ENCODE measurements at regions not wholly inside any gene's neighbourhood (a gene's known extent, or its start where the extent isn't known, plus 50 kb on each side); places are given as distances from the start of the nearest gene placed in this dataset.

DNA sequence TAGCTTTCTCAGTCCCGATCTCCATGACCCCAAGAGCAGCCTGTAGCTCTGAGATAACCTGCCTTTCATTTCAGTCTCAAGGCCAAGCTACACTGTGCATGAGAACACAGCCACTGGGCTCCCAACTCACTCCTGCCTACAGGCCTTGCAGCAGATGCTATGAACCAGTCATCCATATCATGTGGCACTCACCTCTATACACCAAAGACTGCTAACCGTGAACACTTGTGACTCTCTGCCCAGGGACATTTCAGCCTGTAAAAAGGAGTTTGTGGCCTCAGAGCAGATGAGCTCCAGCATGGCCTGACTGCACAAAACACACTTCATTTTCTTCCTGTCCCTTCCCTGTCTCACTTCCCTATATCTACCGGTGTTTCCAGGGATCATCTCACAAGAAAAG is 56.9 kb upstream of the NPY start:
- TF ChIP-seq, protein P1, sequence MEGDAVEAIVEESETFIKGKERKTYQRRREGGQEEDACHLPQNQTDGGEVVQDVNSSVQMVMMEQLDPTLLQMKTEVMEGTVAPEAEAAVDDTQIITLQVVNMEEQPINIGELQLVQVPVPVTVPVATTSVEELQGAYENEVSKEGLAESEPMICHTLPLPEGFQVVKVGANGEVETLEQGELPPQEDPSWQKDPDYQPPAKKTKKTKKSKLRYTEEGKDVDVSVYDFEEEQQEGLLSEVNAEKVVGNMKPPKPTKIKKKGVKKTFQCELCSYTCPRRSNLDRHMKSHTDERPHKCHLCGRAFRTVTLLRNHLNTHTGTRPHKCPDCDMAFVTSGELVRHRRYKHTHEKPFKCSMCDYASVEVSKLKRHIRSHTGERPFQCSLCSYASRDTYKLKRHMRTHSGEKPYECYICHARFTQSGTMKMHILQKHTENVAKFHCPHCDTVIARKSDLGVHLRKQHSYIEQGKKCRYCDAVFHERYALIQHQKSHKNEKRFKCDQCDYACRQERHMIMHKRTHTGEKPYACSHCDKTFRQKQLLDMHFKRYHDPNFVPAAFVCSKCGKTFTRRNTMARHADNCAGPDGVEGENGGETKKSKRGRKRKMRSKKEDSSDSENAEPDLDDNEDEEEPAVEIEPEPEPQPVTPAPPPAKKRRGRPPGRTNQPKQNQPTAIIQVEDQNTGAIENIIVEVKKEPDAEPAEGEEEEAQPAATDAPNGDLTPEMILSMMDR (IDR thresholded peaks at IDR 0.05; ENCODE audit: borderline replicate concordance, control extremely low read depth, extremely low read depth, insufficient read depth, missing control alignments): no peak
- no peak for DNase-seq (ENCODE audit: low spot score)
- in situ Hi-C loops (cut with MboI; ENCODE audit: low sequenced_read_pairs, unreplicated experiment): no loop called here

DNA sequence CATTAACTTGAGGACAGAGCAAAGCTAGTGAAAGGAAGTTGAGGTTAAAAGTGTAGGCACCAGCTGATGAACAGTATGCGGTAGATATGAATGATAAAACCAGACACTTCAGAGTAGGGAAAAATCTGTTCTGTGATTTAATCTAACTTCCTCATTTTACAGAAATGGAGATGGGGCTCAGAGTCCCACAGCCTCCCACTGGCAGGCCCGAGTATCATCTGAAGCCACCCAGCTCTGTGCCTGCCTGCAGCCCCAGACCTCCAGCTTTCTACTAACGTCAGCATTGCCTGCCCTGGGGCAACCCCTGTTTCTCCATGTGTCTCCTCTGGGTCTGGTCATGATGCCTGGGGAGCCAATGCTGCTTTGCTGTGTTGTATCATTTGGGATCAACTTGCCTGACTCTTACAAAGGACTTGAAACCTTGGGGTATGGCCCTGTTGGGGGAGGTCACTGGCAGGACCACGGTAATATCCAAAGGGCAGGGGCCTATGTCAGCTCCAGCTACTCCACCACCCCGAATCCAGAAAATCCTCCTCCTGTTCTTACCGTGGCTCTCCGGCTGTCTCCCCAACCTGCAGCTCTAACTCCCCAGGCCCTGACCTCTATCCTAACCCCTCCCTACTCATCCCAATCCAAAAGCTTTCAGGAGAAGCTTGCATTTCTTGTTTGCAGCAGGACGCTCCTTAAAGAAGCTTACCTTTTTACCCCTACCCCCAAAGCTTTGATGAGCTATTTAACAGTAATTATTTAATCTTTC is 56.2 kb upstream of the NPY start:
- in situ Hi-C loops (cut with MboI; ENCODE audit: low sequenced_read_pairs, unreplicated experiment): no loop called here
- TF ChIP-seq, protein P1 (IDR thresholded peaks at IDR 0.05; ENCODE audit: borderline replicate concordance, control extremely low read depth, extremely low read depth, insufficient read depth, missing control alignments): no peak
- DNase-seq (ENCODE audit: low spot score): peak; percentile 40

DNA sequence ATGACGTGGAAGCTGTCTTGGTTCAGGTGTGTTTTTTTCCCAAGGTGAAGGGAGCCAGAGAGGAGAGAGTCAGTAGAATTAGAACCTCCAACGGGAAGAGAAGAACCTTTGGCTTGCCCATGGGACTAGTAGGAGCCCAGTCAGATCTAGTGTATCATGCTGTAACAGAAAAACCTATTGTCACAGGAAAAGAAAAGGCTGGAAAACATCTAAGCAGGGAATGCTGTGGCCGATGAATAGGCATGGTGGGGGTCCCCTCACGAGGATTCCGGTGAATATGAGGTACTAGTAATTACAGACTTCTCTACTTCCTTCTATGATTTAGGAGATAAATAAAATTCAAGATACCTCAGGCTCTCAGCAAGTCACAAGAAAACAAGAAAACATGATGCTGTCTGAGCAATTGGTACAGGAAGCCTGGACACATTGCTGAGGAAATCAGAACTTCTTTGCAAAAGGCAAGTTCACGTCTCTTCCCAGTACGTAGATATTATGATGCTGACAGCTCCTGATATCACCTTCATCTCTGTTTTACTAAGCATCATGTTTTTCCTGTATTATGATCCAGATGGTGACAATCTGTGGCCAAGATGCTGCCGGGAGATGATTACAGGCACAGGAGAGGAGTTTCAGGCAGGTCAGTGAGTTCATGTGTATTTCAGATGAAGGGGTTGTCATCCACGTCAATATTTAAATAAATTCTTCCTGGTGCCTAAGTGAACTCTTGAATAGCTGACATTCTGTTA is 54.3 kb upstream of the NPY start:
- no peak for DNase-seq (ENCODE audit: low spot score)
- in situ Hi-C loops (cut with MboI; ENCODE audit: low sequenced_read_pairs, unreplicated experiment): no loop called here
- TF ChIP-seq, protein P1 (IDR thresholded peaks at IDR 0.05; ENCODE audit: borderline replicate concordance, control extremely low read depth, extremely low read depth, insufficient read depth, missing control alignments): no peak

DNA sequence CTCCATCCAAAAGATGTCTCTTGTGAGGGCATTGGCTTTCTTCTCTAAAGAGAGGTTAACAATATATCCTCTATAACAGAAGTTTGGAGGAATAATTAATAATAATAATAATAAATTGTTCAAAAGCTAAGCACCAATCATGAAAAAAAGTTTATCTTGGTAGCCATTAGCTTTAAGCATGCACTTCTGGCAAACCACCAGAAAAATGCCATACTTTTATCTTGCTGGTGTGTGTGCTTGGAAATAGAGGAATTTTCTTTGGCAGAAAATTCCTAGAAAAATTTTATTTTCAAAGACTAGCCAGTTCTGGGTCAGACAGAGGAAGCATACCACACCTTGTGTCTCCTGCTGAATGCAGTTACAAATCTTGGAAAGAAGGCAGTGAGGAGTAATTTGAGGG is 52.5 kb upstream of the NPY start:
- DNase-seq (ENCODE audit: low spot score): no peak
- TF ChIP-seq, protein P1 (IDR thresholded peaks at IDR 0.05; ENCODE audit: borderline replicate concordance, control extremely low read depth, extremely low read depth, insufficient read depth, missing control alignments): no peak
- in situ Hi-C loops (cut with MboI; ENCODE audit: low sequenced_read_pairs, unreplicated experiment): no loop called here

DNA sequence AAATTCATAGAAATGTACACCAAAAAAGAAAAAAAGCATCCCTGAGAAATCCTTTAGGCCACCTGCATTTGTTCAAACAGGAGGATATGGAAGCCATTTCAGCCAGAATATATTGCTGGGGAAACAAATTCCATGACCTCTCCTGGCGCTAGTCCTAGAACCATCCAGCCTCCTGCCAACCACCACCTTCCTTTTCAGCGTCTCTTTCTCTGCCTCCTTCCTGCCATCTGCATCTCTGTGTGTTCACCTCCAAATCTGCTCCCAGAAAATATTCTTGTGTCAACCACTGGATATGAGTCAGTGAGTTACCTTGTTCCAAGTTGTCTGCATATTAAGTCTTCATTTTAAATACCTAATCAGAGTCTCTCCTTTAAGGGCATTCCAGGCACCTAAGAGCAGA is 50.6 kb upstream of the NPY start:
- no peak for DNase-seq (ENCODE audit: low spot score)
- in situ Hi-C loops (cut with MboI; ENCODE audit: low sequenced_read_pairs, unreplicated experiment): no loop called here
- TF ChIP-seq, protein P1 (IDR thresholded peaks at IDR 0.05; ENCODE audit: borderline replicate concordance, control extremely low read depth, extremely low read depth, insufficient read depth, missing control alignments): no peak
